Right lobe of liver (tissue), 6 donors: ENCODE measurements at regions not wholly inside any gene's neighbourhood (a gene's known extent, or its start where the extent isn't known, plus 50 kb on each side); places are given as distances from the start of the nearest gene placed in this dataset.

Experiments
- ATAC-seq, 4 donors: fragments of 200-7000 bp; cut with Tn5 transposase; one replicate each; pipeline ENCODE4 v1.9.1; 2020; ENCODE audit warnings: mild to moderate bottlenecking in 4 of 4, moderate library complexity in 4 of 4
- DNase-seq, 3 donors: peaks; one replicate each; pipeline ENCODE4 v3.0.0-alpha.2; 2020
- H3K27ac ChIP-seq, 3 donors: fragments of 200-600 bp; one replicate each; pipeline ENCODE4 v1.8.0; 2022
- H3K27me3 ChIP-seq, 2 donors: fragments of 200-600 bp; one replicate each; pipeline ENCODE4 v1.8.0; 2022
- H3K36me3 ChIP-seq, 4 donors: fragments of 200-600 bp; sonication (generic) in 1 of 4; one replicate each; pipeline versions ENCODE4 v1.5.1 to v1.8.0; 2017 to 2022; ENCODE audit warnings: control low read depth in 1 of 4
- H3K4me1 ChIP-seq, 4 donors: fragments of 200-600 bp; sonication (generic) in 1 of 4; one replicate each; pipeline versions ENCODE4 v1.5.1 to v1.8.0; 2017 to 2022; ENCODE audit warnings: control low read depth in 1 of 4
- H3K4me3 ChIP-seq, 3 donors: fragments of 200-600 bp; one replicate each; pipeline ENCODE4 v1.8.0; 2022
- H3K9me3 ChIP-seq, 4 donors: fragments of 200-600 bp; sonication (generic) in 1 of 4; one replicate each; pipeline versions ENCODE4 v1.5.1 to v1.8.0; 2017 to 2022; ENCODE audit warnings: control low read depth in 1 of 4
- CTCF ChIP-seq, 4 donors: fragments of 200-600 bp in 3 of 4; fragments of 450-650 bp in 1 of 4; IDR thresholded peaks; one replicate each; pipeline versions ENCODE4 v1.5.1 to v1.8.0; 2016 to 2022; ENCODE audit warnings: antibody characterized with exemption in 4 of 4, mild to moderate bottlenecking in 2 of 4
- POLR2A ChIP-seq: fragments of 450-650 bp; IDR thresholded peaks from one replicate; pipeline ENCODE4 v1.6.1; 2017; ENCODE audit warnings: antibody characterized with exemption, mild to moderate bottlenecking
- WGBS: methylation state at CpG from one replicate; pipeline ENCODE4 v1.1.6; 2018; ENCODE audit warnings: low coverage, low lambda C conversion rate; ENCODE audit not compliant: insufficient coverage; ENCODE audit errors: missing lambda C conversion rate; 5-methylcytosine and 5-hydroxymethylcytosine counted together
- intact Hi-C, 2 donors: fragments of 100-400 bp; cut with DNase I; formaldehyde crosslinking; loops; one replicate each; pipeline versions ENCODE4 v1.11.2 to v1.14.1; 2022
- donor health status: DM: no; HTN: yes; CAD: no.
- donor health status: DM: no; HTN: no; CAD: no.
- donor health status: DM: no; HTN: no; CAD: no.
- donor health status: DM: no; HTN: yes; CAD: no.
- donor health status: DM: no; HTN: yes; CAD: no.

GRCh38 chr11:112310848-112311247 is 50.2 kb upstream of the PLET1 start:
- Histone ChIP-seq H3K27me3 (no peaks in the 10 kb centered on the region), H3K9me3 (no peaks in the 10 kb centered on the region), H3K4me3 (no peak overlapping the region), H3K4me1 (no peaks in the 10 kb centered on the region), H3K36me3 (no peaks in the 10 kb centered on the region), H3K27ac (no peak overlapping the region)
- DNase-seq, result no peak
- intact Hi-C loops, result no loop called here
- WGBS, result 61% methylated on average over 4 of the region's 8 CpGs
- ATAC-seq, result no peak
- TF ChIP-seq POLR2A (no peak), CTCF (IDR thresholded peaks at IDR 0.05) (no peak)

- H3K9me3 ChIP-seq, result no peaks in the 10 kb centered on the region
- H3K27me3 ChIP-seq, result no peaks in the 10 kb centered on the region
- 86% methylated on average over 2 of the region's 8 CpGs for WGBS
These were observed 54.5 kb upstream of the PLET1 start for GRCh38 chr11:112315057-112315720.

GRCh38 chr11:112315861-112316739 is 55.4 kb upstream of the PLET1 start:
- Histone ChIP-seq H3K36me3 (no peaks in the 10 kb centered on the region), H3K27me3 (no peaks in the 10 kb centered on the region), H3K4me3 (no peak overlapping the region), H3K27ac (no peak overlapping the region), H3K4me1 (peaks cover 0 to 19% (median 8%) of the 10 kb centered on the region in 4 donors), H3K9me3 (no peaks in the 10 kb centered on the region)
- 82% methylated on average over 5 of the region's 11 CpGs for WGBS
- intact Hi-C loops, result no loop called here
- DNase-seq (no peak), ATAC-seq (no peak)
- no peak for TF ChIP-seq POLR2A
- no peak for TF ChIP-seq CTCF (IDR thresholded peaks at IDR 0.05)

More at GRCh38 chr11:112315057-112315720, 54.5 kb upstream of the PLET1 start:
- DNase-seq, result no peak
- TF ChIP-seq POLR2A, result no peak
- TF ChIP-seq CTCF (IDR thresholded peaks at IDR 0.05), result no peak
- H3K27ac ChIP-seq, result no peak overlapping the region
- H3K36me3 ChIP-seq, result no peaks in the 10 kb centered on the region
- intact Hi-C loops, result no loop called here
- H3K4me1 ChIP-seq, result peaks cover 0 to 10% (median 3%) of the 10 kb centered on the region in 4 donors
- no peak overlapping the region for H3K4me3 ChIP-seq
- ATAC-seq, result peak in 3 of 4 donors; percentile 34 to 56 (median 45)

GRCh38 chr11:112316971-112317370 is 56.3 kb upstream of the PLET1 start:
- Histone ChIP-seq H3K27me3 (no peaks in the 10 kb centered on the region), H3K9me3 (no peaks in the 10 kb centered on the region), H3K36me3 (no peaks in the 10 kb centered on the region), H3K27ac (no peak overlapping the region), H3K4me3 (no peak overlapping the region), H3K4me1 (peaks cover 0 to 24% (median 11%) of the 10 kb centered on the region in 4 donors)
- WGBS, result 89% methylated on average over 4 of the region's 4 CpGs
- DNase-seq, result no peak
- intact Hi-C loops, result no loop called here
- no peak for ATAC-seq
- no peak for TF ChIP-seq CTCF (IDR thresholded peaks at IDR 0.05)
- no peak for TF ChIP-seq POLR2A
